K562 (cell line): ENCODE measurements at regions not wholly inside any gene's neighbourhood (a gene's known extent, or its start where the extent isn't known, plus 50 kb on each side); places are given as distances from the start of the nearest gene placed in this dataset.

Experiments used
- ATAC-seq: fragments of 200-7000 bp; cut with Tn5 transposase; 3 replicates; pipeline ENCODE4 v1.9.1; 2020; ENCODE audit warnings: moderate library complexity
- BruUV-seq: library from RNA; stranded (reverse); fragments of 400-500 nt; replicated peaks from 2 replicates; lab custom pipeline; 2021; lab: Mats Ljungman, UMichigan
- CTCF ChIA-PET: fragments of 300-600 bp; formaldehyde crosslinking; extraction: SDS; loops from one replicate; lab custom pipeline; 2021; ENCODE audit warnings: low intra/inter-chr PET ratio; lab: Yijun Ruan, JAX
- POLR2A ChIA-PET: fragments of 300-600, 350-650 bp; sonication (Branson Sonifier 250); formaldehyde crosslinking; extraction: SDS; loops from one replicate; lab custom pipeline; 2021; ENCODE audit warnings: antibody characterized with exemption, inconsistent platforms; lab: Yijun Ruan, JAX
- DNase-seq, 4 experiments: peaks; one replicate each; pipeline versions ENCODE4 v3.0.0 to v3.0.0-alpha.2; 2011 to 2018; ENCODE audit warnings: low spot score in 3 of 4, mixed read lengths in 3 of 4; ENCODE audit errors: extremely low read depth in 1 of 4
- FAIRE-seq: peaks from 2 replicates; lab custom pipeline; 2011; peaks lifted over from hg19 to GRCh38; lab: Jason Lieb, UNC
- H2AFZ ChIP-seq: 2 replicates; pipeline ENCODE4 v1.6.0; 2011; ENCODE audit warnings: low read depth, low read length, control low read depth, inconsistent platforms
- H3K27ac ChIP-seq: fragments of 200-600 bp; 3 replicates; pipeline ENCODE4 v1.8.0; 2011; ENCODE audit warnings: low read depth, mild to moderate bottlenecking, control low read depth, inconsistent platforms, low read length, moderate library complexity, mixed read lengths; ENCODE audit errors: extremely low read depth
- H3K27me3 ChIP-seq, 2 experiments: fragments of 300-600 bp in 1 of 2; 2 replicates in 1 of 2; 3 replicates in 1 of 2; pipeline versions ENCODE4 v1.6.0 to v1.8.0; 2011; ENCODE audit warnings: inconsistent platforms in 2 of 2, low read length in 2 of 2, mild to moderate bottlenecking in 1 of 2, mixed read lengths in 1 of 2, moderate library complexity in 1 of 2; ENCODE audit not compliant: control insufficient read depth in 2 of 2, insufficient read depth in 2 of 2
- H3K36me3 ChIP-seq: fragments of 300-600 bp; 3 replicates; pipeline ENCODE4 v1.8.0; 2011; ENCODE audit warnings: mild to moderate bottlenecking, low read length, inconsistent platforms; ENCODE audit not compliant: control insufficient read depth, insufficient read depth
- H3K4me1 ChIP-seq, 2 experiments: fragments of 200-600 bp in 1 of 2; replicated peaks in 1 of 2; 2 replicates in 1 of 2; 3 replicates in 1 of 2; pipeline versions ENCODE4 v1.5.1 to v1.8.0; 2011; ENCODE audit warnings: inconsistent platforms in 2 of 2, low read length in 2 of 2, mild to moderate bottlenecking in 1 of 2, mixed read lengths in 1 of 2, moderate library complexity in 1 of 2; ENCODE audit not compliant: control insufficient read depth in 2 of 2, insufficient read depth in 2 of 2
- H3K4me2 ChIP-seq: 2 replicates; pipeline ENCODE4 v1.6.1; 2011; ENCODE audit warnings: low read length, control low read depth, inconsistent platforms, mixed read lengths; ENCODE audit not compliant: insufficient read depth
- H3K4me3 ChIP-seq: fragments of 200-600 bp; sonication (generic), shearing (Covaris generic); 2 replicates; pipeline ENCODE4 v1.5.1; 2016; ENCODE audit warnings: control low read depth, inconsistent platforms
- H3K79me2 ChIP-seq: fragments of 200-600 bp; 3 replicates; pipeline ENCODE4 v1.8.0; 2011; ENCODE audit warnings: low read length, inconsistent platforms; ENCODE audit not compliant: control insufficient read depth, insufficient read depth
- H3K9ac ChIP-seq, 2 experiments: 2 replicates each; pipeline versions ENCODE4 v1.6.0 to v1.6.1; 2011; ENCODE audit warnings: low read depth in 2 of 2, low read length in 2 of 2, control low read depth in 1 of 2, inconsistent platforms in 1 of 2, mild to moderate bottlenecking in 1 of 2, mixed read lengths in 1 of 2; ENCODE audit not compliant: insufficient read depth in 1 of 2
- H3K9me1 ChIP-seq: one replicate; pipeline ENCODE4 v1.6.0; 2011; ENCODE audit warnings: inconsistent platforms, mild to moderate bottlenecking, low read length, moderate library complexity; ENCODE audit not compliant: control insufficient read depth, insufficient read depth
- H3K9me3 ChIP-seq: replicated peaks from 2 replicates; pipeline ENCODE4 v1.5.1; 2011; ENCODE audit warnings: low read depth, low read length, inconsistent platforms; ENCODE audit not compliant: control insufficient read depth, insufficient read depth
- H4K20me1 ChIP-seq: replicated peaks from 2 replicates; pipeline ENCODE4 v1.6.1; 2011; ENCODE audit warnings: low read length, inconsistent platforms, mixed read lengths; ENCODE audit not compliant: control insufficient read depth, insufficient read depth
- ASH1L ChIP-seq: fragments of 450-650 bp; IDR thresholded peaks from 2 replicates; pipeline ENCODE4 v1.6.1; 2018; ENCODE audit warnings: borderline replicate concordance, mild to moderate bottlenecking, low read depth; ENCODE audit not compliant: partially characterized antibody
- CSDE1 ChIP-seq, 2 experiments: fragments of 450-650 bp; IDR thresholded peaks; 2 replicates each; pipeline ENCODE4 v1.6.1; 2016; ENCODE audit warnings: mild to moderate bottlenecking in 1 of 2
- CXXC5 ChIP-seq: fragments of 250-450 bp; sonication (Bioruptor Pico); IDR thresholded peaks from 2 replicates; pipeline ENCODE4 v1.8.0; 2022; ENCODE audit warnings: inconsistent platforms, mild to moderate bottlenecking, moderate library complexity
- ERF ChIP-seq: fragments of 450-650 bp; formaldehyde crosslinking; IDR thresholded peaks from 2 replicates; pipeline ENCODE4 v1.4.0; 2020; ENCODE audit warnings: mild to moderate bottlenecking, mixed read lengths
- MAZ ChIP-seq, 2 experiments: fragments of 450-650 bp in 1 of 2; sonication (generic) in 1 of 2; formaldehyde crosslinking; IDR thresholded peaks in 1 of 2; conservative IDR thresholded peaks in 1 of 2; 2 replicates each; pipeline versions ENCODE4 v1.4.0 to v1.5.0; 2020; ENCODE audit warnings: mild to moderate bottlenecking in 1 of 2, missing genetic modification reagents in 1 of 2
- NR3C1 ChIP-seq: sonication (generic); formaldehyde crosslinking; IDR thresholded peaks from 2 replicates; pipeline ENCODE4 v1.8.1; 2022; ENCODE audit warnings: missing genetic modification reagents
- RBBP5 ChIP-seq: fragments of 200-600 bp; sonication (generic); IDR thresholded peaks from 2 replicates; pipeline ENCODE4 v1.6.1; 2012; ENCODE audit warnings: borderline replicate concordance, mild to moderate bottlenecking, low read length, control low read depth, inconsistent platforms; ENCODE audit not compliant: insufficient read depth, poor library complexity, severe bottlenecking
- SIRT6 ChIP-seq: IDR thresholded peaks from one replicate; pipeline ENCODE4 v1.6.1; 2012; ENCODE audit warnings: low read depth, mild to moderate bottlenecking, control low read depth, inconsistent platforms, low read length, moderate library complexity
- WGBS: fragments of 100-300 bp; shearing (Covaris generic); methylation state at CpG from one replicate; pipeline ENCODE4 v1.1.6; 2016; ENCODE audit warnings: low coverage, mixed read lengths; ENCODE audit not compliant: insufficient coverage; ENCODE audit errors: missing lambda C conversion rate; 5-methylcytosine and 5-hydroxymethylcytosine counted together
- in situ Hi-C: fragments of 300-500 bp; cut with MboI; formaldehyde crosslinking; loops from 4 replicates; pipeline ENCODE4 v1.15.0; 2018; ENCODE audit warnings: inconsistent platforms, mixed read lengths
- intact Hi-C: fragments of 100-400 bp; cut with micrococcal nuclease; formaldehyde crosslinking; loops from 2 replicates; pipeline ENCODE4 v1.14.2; 2022
- TF ChIP-seq, protein P1 (sequence below): sonication (generic); formaldehyde crosslinking; IDR thresholded peaks from 2 replicates; pipeline ENCODE4 v1.8.1; 2023; ENCODE audit warnings: mild to moderate bottlenecking, missing genetic modification reagents
- TF ChIP-seq, protein P2 (sequence below): sonication (generic); IDR thresholded peaks from 2 replicates; pipeline ENCODE4 v1.6.1; 2016

DNA sequence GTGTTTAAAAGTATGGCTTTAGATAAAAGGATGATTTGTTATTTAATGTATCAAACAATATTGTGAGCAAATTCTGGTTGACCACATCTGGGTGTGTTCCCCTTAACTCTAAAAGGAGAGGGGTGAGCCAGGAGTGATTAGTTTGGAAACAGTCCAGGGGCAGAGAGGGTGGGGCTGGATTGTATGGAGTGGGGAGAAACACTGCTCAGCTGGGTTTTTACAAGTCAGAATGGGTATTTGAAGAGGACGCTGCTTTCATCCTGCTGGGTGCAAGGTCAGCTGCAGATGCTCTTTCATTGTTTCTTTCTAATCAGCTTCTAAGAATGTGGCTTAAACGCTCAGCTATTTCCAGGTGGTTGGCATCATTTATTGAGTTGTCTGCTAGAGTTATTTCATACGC lies 82.8 kb upstream of the LIMCH1 start:
- no TSS peak for BruUV-seq
- H3K4me2 ChIP-seq, result no peak overlapping the region
- intact Hi-C loops, result no loop called here

More for the DNA sequence above, 82.8 kb upstream of the LIMCH1 start:
- CTCF ChIA-PET, result no interaction called here
- Histone ChIP-seq H3K4me1 (no peaks in the 10 kb centered on the region), H4K20me1 (no peaks in the 10 kb centered on the region), H3K36me3 (no peaks in the 10 kb centered on the region), H3K79me2 (no peaks in the 10 kb centered on the region), H3K9ac (no peak overlapping the region), H3K4me3 (no peak overlapping the region), H2AFZ (no peak overlapping the region), H3K9me3 (no peaks in the 10 kb centered on the region), H3K27me3 (no peaks in the 10 kb centered on the region; a peak in 1 of 5 replicates), H3K27ac (no peak overlapping the region), H3K9me1 (no peaks in the 10 kb centered on the region)
- POLR2A ChIA-PET, result no interaction called here
- in situ Hi-C loops, result no loop called here
- no peak for FAIRE-seq
- WGBS, result 2% methylated on average over 3 of the region's 3 CpGs
- ATAC-seq, result no peak
- no peak for TF ChIP-seq NR3C1 (CRISPR knock-in tag)
- TF ChIP-seq ERF, result no peak
- TF ChIP-seq, protein P1, sequence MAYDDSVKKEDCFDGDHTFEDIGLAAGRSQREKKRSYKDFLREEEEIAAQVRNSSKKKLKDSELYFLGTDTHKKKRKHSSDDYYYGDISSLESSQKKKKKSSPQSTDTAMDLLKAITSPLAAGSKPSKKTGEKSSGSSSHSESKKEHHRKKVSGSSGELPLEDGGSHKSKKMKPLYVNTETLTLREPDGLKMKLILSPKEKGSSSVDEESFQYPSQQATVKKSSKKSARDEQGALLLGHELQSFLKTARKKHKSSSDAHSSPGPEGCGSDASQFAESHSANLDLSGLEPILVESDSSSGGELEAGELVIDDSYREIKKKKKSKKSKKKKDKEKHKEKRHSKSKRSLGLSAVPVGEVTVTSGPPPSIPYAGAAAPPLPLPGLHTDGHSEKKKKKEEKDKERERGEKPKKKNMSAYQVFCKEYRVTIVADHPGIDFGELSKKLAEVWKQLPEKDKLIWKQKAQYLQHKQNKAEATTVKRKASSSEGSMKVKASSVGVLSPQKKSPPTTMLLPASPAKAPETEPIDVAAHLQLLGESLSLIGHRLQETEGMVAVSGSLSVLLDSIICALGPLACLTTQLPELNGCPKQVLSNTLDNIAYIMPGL (CRISPR knock-in tag), result no peak
- TF ChIP-seq, protein P2, sequence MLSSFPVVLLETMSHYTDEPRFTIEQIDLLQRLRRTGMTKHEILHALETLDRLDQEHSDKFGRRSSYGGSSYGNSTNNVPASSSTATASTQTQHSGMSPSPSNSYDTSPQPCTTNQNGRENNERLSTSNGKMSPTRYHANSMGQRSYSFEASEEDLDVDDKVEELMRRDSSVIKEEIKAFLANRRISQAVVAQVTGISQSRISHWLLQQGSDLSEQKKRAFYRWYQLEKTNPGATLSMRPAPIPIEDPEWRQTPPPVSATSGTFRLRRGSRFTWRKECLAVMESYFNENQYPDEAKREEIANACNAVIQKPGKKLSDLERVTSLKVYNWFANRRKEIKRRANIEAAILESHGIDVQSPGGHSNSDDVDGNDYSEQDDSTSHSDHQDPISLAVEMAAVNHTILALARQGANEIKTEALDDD, result no peak
- no peak for TF ChIP-seq SIRT6
- TF ChIP-seq ASH1L, result no peak
- TF ChIP-seq CXXC5 (CRISPR knock-in tag), result no peak
- no peak for TF ChIP-seq CSDE1 (IDR thresholded peaks at IDR 0.05)
- no peak for TF ChIP-seq MAZ (CRISPR knock-in tag; conservative IDR thresholded peaks at IDR 0.05 in 1 of 2, IDR thresholded peaks at IDR 0.05 in 1 of 2)
- TF ChIP-seq RBBP5, result no peak
- DNase-seq, result no peak
